K562 (cell line): ENCODE measurements at regions not wholly inside any gene's neighbourhood (a gene's known extent, or its start where the extent isn't known, plus 50 kb on each side); places are given as distances from the start of the nearest gene placed in this dataset.

Experiments
- ATAC-seq: fragments of 200-7000 bp; cut with Tn5 transposase; 3 replicates; pipeline ENCODE4 v1.9.1; 2020; ENCODE audit warnings: moderate library complexity
- BruUV-seq: library from RNA; stranded (reverse); fragments of 400-500 nt; replicated peaks from 2 replicates; lab custom pipeline; 2021; lab: Mats Ljungman, UMichigan
- CTCF ChIA-PET: fragments of 300-600 bp; formaldehyde crosslinking; extraction: SDS; loops from one replicate; lab custom pipeline; 2021; ENCODE audit warnings: low intra/inter-chr PET ratio; lab: Yijun Ruan, JAX
- POLR2A ChIA-PET: fragments of 300-600, 350-650 bp; sonication (Branson Sonifier 250); formaldehyde crosslinking; extraction: SDS; loops from one replicate; lab custom pipeline; 2021; ENCODE audit warnings: antibody characterized with exemption, inconsistent platforms; lab: Yijun Ruan, JAX
- DNase-seq, 4 experiments: peaks; one replicate each; pipeline versions ENCODE4 v3.0.0 to v3.0.0-alpha.2; 2011 to 2018; ENCODE audit warnings: low spot score in 3 of 4, mixed read lengths in 3 of 4; ENCODE audit errors: extremely low read depth in 1 of 4
- FAIRE-seq: peaks from 2 replicates; lab custom pipeline; 2011; peaks lifted over from hg19 to GRCh38; lab: Jason Lieb, UNC
- H2AFZ ChIP-seq: 2 replicates; pipeline ENCODE4 v1.6.0; 2011; ENCODE audit warnings: low read depth, low read length, control low read depth, inconsistent platforms
- H3K27ac ChIP-seq: fragments of 200-600 bp; 3 replicates; pipeline ENCODE4 v1.8.0; 2011; ENCODE audit warnings: low read depth, mild to moderate bottlenecking, control low read depth, inconsistent platforms, low read length, moderate library complexity, mixed read lengths; ENCODE audit errors: extremely low read depth
- H3K27me3 ChIP-seq, 2 experiments: fragments of 300-600 bp in 1 of 2; 2 replicates in 1 of 2; 3 replicates in 1 of 2; pipeline versions ENCODE4 v1.6.0 to v1.8.0; 2011; ENCODE audit warnings: inconsistent platforms in 2 of 2, low read length in 2 of 2, mild to moderate bottlenecking in 1 of 2, mixed read lengths in 1 of 2, moderate library complexity in 1 of 2; ENCODE audit not compliant: control insufficient read depth in 2 of 2, insufficient read depth in 2 of 2
- H3K36me3 ChIP-seq: fragments of 300-600 bp; 3 replicates; pipeline ENCODE4 v1.8.0; 2011; ENCODE audit warnings: mild to moderate bottlenecking, low read length, inconsistent platforms; ENCODE audit not compliant: control insufficient read depth, insufficient read depth
- H3K4me1 ChIP-seq, 2 experiments: fragments of 200-600 bp in 1 of 2; replicated peaks in 1 of 2; 2 replicates in 1 of 2; 3 replicates in 1 of 2; pipeline versions ENCODE4 v1.5.1 to v1.8.0; 2011; ENCODE audit warnings: inconsistent platforms in 2 of 2, low read length in 2 of 2, mild to moderate bottlenecking in 1 of 2, mixed read lengths in 1 of 2, moderate library complexity in 1 of 2; ENCODE audit not compliant: control insufficient read depth in 2 of 2, insufficient read depth in 2 of 2
- H3K4me2 ChIP-seq: 2 replicates; pipeline ENCODE4 v1.6.1; 2011; ENCODE audit warnings: low read length, control low read depth, inconsistent platforms, mixed read lengths; ENCODE audit not compliant: insufficient read depth
- H3K4me3 ChIP-seq: fragments of 200-600 bp; sonication (generic), shearing (Covaris generic); 2 replicates; pipeline ENCODE4 v1.5.1; 2016; ENCODE audit warnings: control low read depth, inconsistent platforms
- H3K79me2 ChIP-seq: fragments of 200-600 bp; 3 replicates; pipeline ENCODE4 v1.8.0; 2011; ENCODE audit warnings: low read length, inconsistent platforms; ENCODE audit not compliant: control insufficient read depth, insufficient read depth
- H3K9ac ChIP-seq, 2 experiments: 2 replicates each; pipeline versions ENCODE4 v1.6.0 to v1.6.1; 2011; ENCODE audit warnings: low read depth in 2 of 2, low read length in 2 of 2, control low read depth in 1 of 2, inconsistent platforms in 1 of 2, mild to moderate bottlenecking in 1 of 2, mixed read lengths in 1 of 2; ENCODE audit not compliant: insufficient read depth in 1 of 2
- H3K9me1 ChIP-seq: one replicate; pipeline ENCODE4 v1.6.0; 2011; ENCODE audit warnings: inconsistent platforms, mild to moderate bottlenecking, low read length, moderate library complexity; ENCODE audit not compliant: control insufficient read depth, insufficient read depth
- H3K9me3 ChIP-seq: replicated peaks from 2 replicates; pipeline ENCODE4 v1.5.1; 2011; ENCODE audit warnings: low read depth, low read length, inconsistent platforms; ENCODE audit not compliant: control insufficient read depth, insufficient read depth
- H4K20me1 ChIP-seq: replicated peaks from 2 replicates; pipeline ENCODE4 v1.6.1; 2011; ENCODE audit warnings: low read length, inconsistent platforms, mixed read lengths; ENCODE audit not compliant: control insufficient read depth, insufficient read depth
- ARID4B ChIP-seq: sonication (generic); formaldehyde crosslinking; IDR thresholded peaks from 2 replicates; pipeline ENCODE4 v1.8.0; 2022; ENCODE audit warnings: mild to moderate bottlenecking, missing genetic modification reagents
- JUN ChIP-seq, 2 experiments: sonication (generic) in 1 of 2; formaldehyde crosslinking in 1 of 2; IDR thresholded peaks; 2 replicates each; pipeline versions ENCODE4 v1.6.1 to v1.8.0; 2012 to 2022; ENCODE audit warnings: borderline replicate concordance in 2 of 2, mild to moderate bottlenecking in 2 of 2, improper control_type of control experiment in 1 of 2, low read depth in 1 of 2, low read length in 1 of 2, missing genetic modification reagents in 1 of 2
- JUND ChIP-seq, 2 experiments: IDR thresholded peaks; 2 replicates in 1 of 2; 3 replicates in 1 of 2; pipeline ENCODE4 v1.6.1; 2011; ENCODE audit warnings: borderline replicate concordance in 2 of 2, low read depth in 2 of 2, low read length in 2 of 2, improper control_type of control experiment in 1 of 2, missing biosample characterization in 1 of 2, missing genetic modification characterization in 1 of 2, missing genetic modification reagents in 1 of 2
- KAT2B ChIP-seq: IDR thresholded peaks from one replicate; pipeline ENCODE4 v1.6.1; 2012; ENCODE audit warnings: low read depth, mild to moderate bottlenecking, control low read depth, inconsistent platforms, low read length, moderate library complexity
- MEIS2 ChIP-seq: fragments of 450-650 bp; IDR thresholded peaks from 2 replicates; pipeline ENCODE4 v1.6.1; 2014; ENCODE audit warnings: mild to moderate bottlenecking; ENCODE audit not compliant: partially characterized antibody
- NELFE ChIP-seq: IDR thresholded peaks from 2 replicates; pipeline ENCODE4 v1.6.1; 2011; ENCODE audit warnings: mild to moderate bottlenecking; ENCODE audit not compliant: insufficient read depth, insufficient read length
- NEUROD1 ChIP-seq: fragments of 150-350 bp; IDR thresholded peaks from 2 replicates; pipeline ENCODE4 v1.6.1; 2014; ENCODE audit warnings: borderline replicate concordance, low read length, low read depth; ENCODE audit not compliant: partially characterized antibody
- PHB2 ChIP-seq: fragments of 450-650 bp; IDR thresholded peaks from 2 replicates; pipeline ENCODE4 v1.6.1; 2017; ENCODE audit warnings: low read depth
- RNF2 ChIP-seq: sonication (generic); IDR thresholded peaks from 2 replicates; pipeline ENCODE4 v1.6.1; 2016
- STAG1 ChIP-seq: sonication (generic); formaldehyde crosslinking; IDR thresholded peaks from 2 replicates; pipeline ENCODE4 v1.5.0; 2020; ENCODE audit warnings: missing genetic modification reagents, borderline replicate concordance
- SUPT5H ChIP-seq: fragments of 450-650 bp; IDR thresholded peaks from 2 replicates; pipeline ENCODE4 v1.6.1; 2016
- ZFP1 ChIP-seq: fragments of 450-650 bp; formaldehyde crosslinking; IDR thresholded peaks from 2 replicates; pipeline ENCODE4 v1.4.0; 2020; ENCODE audit warnings: mild to moderate bottlenecking, mixed read lengths
- ZHX1 ChIP-seq: fragments of 150-350 bp; conservative IDR thresholded peaks from 2 replicates; pipeline ENCODE4 v1.6.1; 2014; ENCODE audit warnings: low read length
- ZNF140 ChIP-seq: fragments of 250-450 bp; sonication (Bioruptor Pico); IDR thresholded peaks from 2 replicates; pipeline ENCODE4 v1.8.0; 2021; ENCODE audit warnings: moderate library complexity, mild to moderate bottlenecking, inconsistent platforms
- ZNF408 ChIP-seq: fragments of 250-450 bp; sonication (Bioruptor Pico); IDR thresholded peaks from 2 replicates; pipeline ENCODE4 v1.4.0; 2020; ENCODE audit warnings: low read depth, mild to moderate bottlenecking, moderate library complexity
- WGBS: fragments of 100-300 bp; shearing (Covaris generic); methylation state at CpG from one replicate; pipeline ENCODE4 v1.1.6; 2016; ENCODE audit warnings: low coverage, mixed read lengths; ENCODE audit not compliant: insufficient coverage; ENCODE audit errors: missing lambda C conversion rate; 5-methylcytosine and 5-hydroxymethylcytosine counted together
- in situ Hi-C: fragments of 300-500 bp; cut with MboI; formaldehyde crosslinking; loops from 4 replicates; pipeline ENCODE4 v1.15.0; 2018; ENCODE audit warnings: inconsistent platforms, mixed read lengths
- intact Hi-C: fragments of 100-400 bp; cut with micrococcal nuclease; formaldehyde crosslinking; loops from 2 replicates; pipeline ENCODE4 v1.14.2; 2022

DNA sequence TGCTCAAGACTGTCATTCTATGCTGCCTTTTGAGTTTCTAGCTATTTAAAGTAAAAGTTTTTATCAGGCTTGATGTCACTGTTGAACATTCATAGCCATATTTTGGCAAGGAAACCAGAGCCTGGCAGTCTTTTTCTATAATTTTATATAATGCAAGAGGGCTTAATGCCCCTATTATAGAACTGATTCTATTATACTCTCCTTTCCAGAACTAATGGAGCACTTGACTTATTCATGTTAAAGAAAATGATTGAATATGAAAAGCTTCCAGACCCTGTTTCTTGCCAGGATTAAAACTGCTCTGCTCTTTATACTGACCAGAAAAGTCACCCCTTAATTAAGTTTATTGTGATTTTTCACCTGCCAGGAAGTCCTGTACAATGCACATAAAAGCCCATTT lies 337.6 kb upstream of the CHRM2 start (continued):
- TF ChIP-seq JUN (IDR thresholded peaks at IDR 0.05; ENCODE audit: borderline replicate concordance, low read depth, low read length) = no peak
- no peak for TF ChIP-seq JUN (CRISPR knock-in tag; IDR thresholded peaks at IDR 0.05; ENCODE audit: borderline replicate concordance)

DNA sequence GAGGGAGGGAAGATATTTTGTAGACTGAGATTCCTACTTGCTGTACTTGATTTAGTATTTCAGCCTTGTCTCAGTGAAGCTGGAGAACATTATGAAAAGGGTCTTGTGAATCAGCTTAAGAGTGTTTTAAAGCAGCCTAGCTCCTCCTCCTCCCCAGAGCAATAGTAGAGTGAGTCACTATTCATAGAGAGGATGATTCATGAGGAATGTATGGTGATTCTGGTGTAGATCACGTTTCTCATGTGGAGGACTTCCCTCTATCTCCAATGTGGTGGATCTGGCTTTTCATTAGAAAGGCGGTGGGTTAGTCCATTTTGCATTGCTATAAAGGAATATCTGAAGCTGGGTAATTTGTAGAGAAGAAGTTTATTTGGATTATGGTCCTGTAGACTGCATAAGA lies 340.1 kb upstream of the CHRM2 start:
- intact Hi-C loops (no loop called here), in situ Hi-C loops (no loop called here)
- CTCF ChIA-PET = no interaction called here
- FAIRE-seq (no peak), ATAC-seq (no peak), DNase-seq (no peak)
- no peak overlapping the region for H2AFZ ChIP-seq
- H3K36me3 ChIP-seq = no peaks in the 10 kb centered on the region
- H3K4me1 ChIP-seq = no peaks in the 10 kb centered on the region
- no peak overlapping the region for H3K27ac ChIP-seq
- no peaks in the 10 kb centered on the region for H3K79me2 ChIP-seq
- POLR2A ChIA-PET = no interaction called here
- H4K20me1 ChIP-seq = no peaks in the 10 kb centered on the region
- no TSS peak for BruUV-seq
- no peak overlapping the region for H3K9ac ChIP-seq
- no peaks in the 10 kb centered on the region for H3K9me1 ChIP-seq
- WGBS = 0% methylated on average over 2 of the region's 2 CpGs
- H3K4me3 ChIP-seq = no peak overlapping the region
- H3K9me3 ChIP-seq = no peaks in the 10 kb centered on the region
- no peaks in the 10 kb centered on the region for H3K27me3 ChIP-seq
- no peak overlapping the region for H3K4me2 ChIP-seq
- TF ChIP-seq NEUROD1 = no peak
- no peak for TF ChIP-seq SUPT5H
- TF ChIP-seq KAT2B = no peak
- TF ChIP-seq ZNF408 = no peak
- TF ChIP-seq RNF2 = no peak
- no peak for TF ChIP-seq JUND (IDR thresholded peaks at IDR 0.05; ENCODE audit: borderline replicate concordance, low read depth, low read length)
- TF ChIP-seq JUND (tag; IDR thresholded peaks at IDR 0.05; ENCODE audit: borderline replicate concordance, low read depth, low read length) = 0 out of 3 replicates have a peak, but pooled peaks have one; percentile 34
- TF ChIP-seq ARID4B (CRISPR knock-in tag) = no peak
- peak; percentile 7 for TF ChIP-seq MEIS2
- no peak for TF ChIP-seq ZNF140 (CRISPR knock-in tag)
- no peak for TF ChIP-seq ZHX1
- TF ChIP-seq PHB2 = no peak
- TF ChIP-seq NELFE = no peak
- no peak for TF ChIP-seq ZFP1 (CRISPR knock-in tag)
- no peak for TF ChIP-seq STAG1 (CRISPR knock-in tag)
